ENCODE measurements at regions not wholly inside any gene's neighbourhood (a gene's known extent, or its start where the extent isn't known, plus 50 kb on each side); places are given as distances from the start of the nearest gene placed in this dataset.

DNA sequence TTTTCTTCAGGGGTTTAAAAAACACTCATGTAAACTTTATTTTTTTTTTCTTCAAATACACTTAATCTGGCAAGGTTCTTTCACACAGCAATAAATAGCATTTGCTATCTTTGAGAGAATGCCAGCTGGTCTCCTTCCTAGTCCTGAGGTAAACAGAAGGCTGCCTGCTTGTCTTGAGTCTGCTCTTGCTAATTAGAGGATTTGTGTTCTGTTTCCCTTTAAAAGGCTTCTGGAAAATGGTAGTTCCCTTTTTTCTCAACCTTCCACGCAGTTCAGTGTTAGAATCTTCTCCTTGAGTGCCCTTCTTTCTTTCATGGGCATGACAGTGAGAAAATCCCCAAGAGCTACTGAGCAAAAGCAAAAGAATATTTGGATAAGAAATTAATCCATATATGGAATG, 92.3 kb upstream of the DCN start:
- no peaks in the 10 kb centered on the region for H3K36me3 ChIP-seq (ENCODE audit: control insufficient read depth, insufficient read depth, low read length)
- TF ChIP-seq, protein P1, sequence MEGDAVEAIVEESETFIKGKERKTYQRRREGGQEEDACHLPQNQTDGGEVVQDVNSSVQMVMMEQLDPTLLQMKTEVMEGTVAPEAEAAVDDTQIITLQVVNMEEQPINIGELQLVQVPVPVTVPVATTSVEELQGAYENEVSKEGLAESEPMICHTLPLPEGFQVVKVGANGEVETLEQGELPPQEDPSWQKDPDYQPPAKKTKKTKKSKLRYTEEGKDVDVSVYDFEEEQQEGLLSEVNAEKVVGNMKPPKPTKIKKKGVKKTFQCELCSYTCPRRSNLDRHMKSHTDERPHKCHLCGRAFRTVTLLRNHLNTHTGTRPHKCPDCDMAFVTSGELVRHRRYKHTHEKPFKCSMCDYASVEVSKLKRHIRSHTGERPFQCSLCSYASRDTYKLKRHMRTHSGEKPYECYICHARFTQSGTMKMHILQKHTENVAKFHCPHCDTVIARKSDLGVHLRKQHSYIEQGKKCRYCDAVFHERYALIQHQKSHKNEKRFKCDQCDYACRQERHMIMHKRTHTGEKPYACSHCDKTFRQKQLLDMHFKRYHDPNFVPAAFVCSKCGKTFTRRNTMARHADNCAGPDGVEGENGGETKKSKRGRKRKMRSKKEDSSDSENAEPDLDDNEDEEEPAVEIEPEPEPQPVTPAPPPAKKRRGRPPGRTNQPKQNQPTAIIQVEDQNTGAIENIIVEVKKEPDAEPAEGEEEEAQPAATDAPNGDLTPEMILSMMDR (IDR thresholded peaks at IDR 0.05; ENCODE audit: insufficient read depth, low read length, poor library complexity, severe bottlenecking), result no peak
- no peak overlapping the region for H3K4me3 ChIP-seq (ENCODE audit: low read depth, low read length)
- H3K27me3 ChIP-seq (ENCODE audit: control insufficient read depth, insufficient read depth, low read length), result no peaks in the 10 kb centered on the region
- no peak for DNase-seq (ENCODE audit: low read depth)

DNA sequence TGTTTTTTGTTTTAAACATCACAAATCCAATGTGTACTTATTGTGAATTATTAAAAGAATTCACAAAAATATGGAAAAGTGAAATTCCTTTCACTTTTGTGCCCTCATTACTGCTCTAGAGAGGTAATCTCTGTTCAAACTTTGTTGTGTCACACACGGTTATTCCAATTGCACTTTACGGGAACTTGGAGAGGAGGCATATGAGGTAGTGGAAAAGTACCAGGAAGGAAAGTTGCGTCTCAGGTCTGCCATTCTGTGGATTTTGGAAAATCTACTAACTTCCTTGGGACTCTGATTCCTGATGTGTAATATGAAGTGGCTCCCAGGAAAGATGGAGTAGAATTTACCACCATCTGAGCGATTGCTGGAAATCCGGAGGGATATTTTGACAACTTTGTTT, 90.9 kb upstream of the DCN start:
- TF ChIP-seq, protein P1 (IDR thresholded peaks at IDR 0.05; ENCODE audit: insufficient read depth, low read length, poor library complexity, severe bottlenecking), result no peak
- Histone ChIP-seq H3K27me3 (ENCODE audit: control insufficient read depth, insufficient read depth, low read length) (no peaks in the 10 kb centered on the region), H3K36me3 (ENCODE audit: control insufficient read depth, insufficient read depth, low read length) (no peaks in the 10 kb centered on the region), H3K4me3 (ENCODE audit: low read depth, low read length) (no peak overlapping the region)
- DNase-seq (ENCODE audit: low read depth), result no peak

DNA sequence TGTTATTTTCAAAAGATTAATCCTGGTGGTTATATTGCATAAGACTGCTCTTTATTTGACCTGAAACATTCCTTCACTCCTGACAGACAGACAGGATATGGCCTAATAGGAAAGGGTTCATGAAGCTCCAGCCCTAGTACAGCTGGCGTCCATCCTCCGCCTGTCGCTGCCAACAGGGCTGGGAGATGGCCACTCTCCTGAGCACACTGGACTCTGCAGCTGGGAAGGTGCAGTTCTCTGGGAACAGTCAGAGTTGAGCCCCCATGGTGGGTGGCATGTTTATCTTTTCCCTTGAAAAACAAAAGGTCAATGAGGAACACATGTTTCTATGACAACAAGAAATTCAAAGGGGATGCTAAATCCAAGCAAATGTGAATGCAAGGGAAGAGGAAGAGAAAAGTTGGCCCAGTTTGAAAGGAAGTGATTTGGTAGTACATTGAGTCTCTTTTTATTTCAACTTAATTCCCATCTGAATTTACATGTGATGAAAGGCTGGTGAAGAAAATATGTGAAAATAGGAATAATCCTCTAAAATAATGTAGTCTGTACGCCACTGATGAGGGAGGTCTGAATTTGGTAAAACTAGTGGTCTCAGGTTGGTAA, 89.9 kb upstream of the DCN start:
- Histone ChIP-seq H3K36me3 (ENCODE audit: control insufficient read depth, insufficient read depth, low read length) (no peaks in the 10 kb centered on the region), H3K27me3 (ENCODE audit: control insufficient read depth, insufficient read depth, low read length) (no peaks in the 10 kb centered on the region), H3K4me3 (ENCODE audit: low read depth, low read length) (no peak overlapping the region)
- DNase-seq (ENCODE audit: low read depth), result no peak
- TF ChIP-seq, protein P1 (IDR thresholded peaks at IDR 0.05; ENCODE audit: insufficient read depth, low read length, poor library complexity, severe bottlenecking), result no peak

DNA sequence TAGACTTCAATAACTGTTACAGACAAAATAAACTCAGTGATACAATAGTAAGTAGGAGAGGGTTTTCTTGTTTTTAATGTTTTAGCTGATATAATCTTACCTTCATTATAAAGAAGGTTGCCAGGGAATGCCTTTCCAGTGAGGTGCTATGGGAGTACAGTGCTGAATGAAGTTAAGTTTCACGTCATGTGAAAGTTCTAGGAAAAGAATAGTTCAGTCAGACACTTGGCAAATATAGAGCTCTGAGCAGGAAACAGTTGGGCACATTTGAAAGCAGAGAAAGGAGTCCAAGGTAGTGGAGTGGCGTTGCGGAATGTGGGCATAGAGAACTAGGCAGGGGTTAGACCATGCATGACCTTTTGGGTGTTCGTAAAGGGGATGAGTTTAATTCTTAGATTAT, 88.6 kb upstream of the DCN start:
- Histone ChIP-seq H3K27me3 (ENCODE audit: control insufficient read depth, insufficient read depth, low read length) (no peaks in the 10 kb centered on the region), H3K36me3 (ENCODE audit: control insufficient read depth, insufficient read depth, low read length) (no peaks in the 10 kb centered on the region), H3K4me3 (ENCODE audit: low read depth, low read length) (no peak overlapping the region)
- TF ChIP-seq, protein P1 (IDR thresholded peaks at IDR 0.05; ENCODE audit: insufficient read depth, low read length, poor library complexity, severe bottlenecking), result no peak
- no peak for DNase-seq (ENCODE audit: low read depth)

DNA sequence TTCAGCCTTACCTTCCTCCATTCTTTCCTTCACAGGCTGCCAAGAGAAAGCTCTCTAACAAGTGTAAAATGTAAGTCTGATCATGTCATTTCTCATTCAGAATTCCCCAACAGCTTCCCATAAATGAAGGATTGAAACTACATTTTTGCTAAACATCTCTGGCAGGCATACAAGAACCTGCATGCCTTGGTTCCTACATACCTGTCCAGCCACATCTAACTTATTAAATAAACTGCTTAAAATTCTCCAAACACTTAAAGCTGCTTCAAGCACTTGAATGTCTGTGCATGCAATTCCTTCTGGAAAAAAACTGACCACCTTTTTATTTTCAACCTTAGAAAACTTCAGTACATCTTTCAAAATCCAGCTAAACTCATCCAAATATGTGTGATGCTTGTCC, 84.4 kb upstream of the DCN start:
- H3K4me3 ChIP-seq (ENCODE audit: low read depth, low read length), result no peak overlapping the region
- no peaks in the 10 kb centered on the region for H3K27me3 ChIP-seq (ENCODE audit: control insufficient read depth, insufficient read depth, low read length)
- DNase-seq (ENCODE audit: low read depth), result no peak
- no peaks in the 10 kb centered on the region for H3K36me3 ChIP-seq (ENCODE audit: control insufficient read depth, insufficient read depth, low read length)
- TF ChIP-seq, protein P1 (IDR thresholded peaks at IDR 0.05; ENCODE audit: insufficient read depth, low read length, poor library complexity, severe bottlenecking), result no peak

DNA sequence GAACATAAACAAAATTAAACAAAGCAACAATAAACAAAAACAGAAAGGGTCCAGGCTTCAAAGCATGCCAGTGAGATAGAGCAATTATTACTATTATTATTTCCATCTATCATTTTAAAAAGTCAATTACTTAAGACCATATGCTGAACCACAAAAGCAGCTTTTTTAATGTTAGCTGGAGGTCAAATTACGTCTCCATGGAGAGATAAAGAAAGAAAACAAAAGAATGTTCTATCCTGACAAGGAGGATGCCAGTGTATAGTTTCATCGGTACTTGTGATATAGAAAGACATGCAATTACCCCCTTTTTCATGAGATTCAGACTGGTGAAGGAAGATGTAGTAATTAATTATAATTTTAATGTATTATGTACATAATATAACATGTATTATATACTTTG, 81.6 kb upstream of the DCN start:
- no peaks in the 10 kb centered on the region for H3K27me3 ChIP-seq (ENCODE audit: control insufficient read depth, insufficient read depth, low read length)
- no peak for DNase-seq (ENCODE audit: low read depth)
- no peaks in the 10 kb centered on the region for H3K36me3 ChIP-seq (ENCODE audit: control insufficient read depth, insufficient read depth, low read length)
- no peak overlapping the region for H3K4me3 ChIP-seq (ENCODE audit: low read depth, low read length)
- TF ChIP-seq, protein P1 (IDR thresholded peaks at IDR 0.05; ENCODE audit: insufficient read depth, low read length, poor library complexity, severe bottlenecking), result no peak
